ENCODE measurements at regions not wholly inside any gene's neighbourhood (a gene's known extent, or its start where the extent isn't known, plus 50 kb on each side); places are given as distances from the start of the nearest gene placed in this dataset.

DNA sequence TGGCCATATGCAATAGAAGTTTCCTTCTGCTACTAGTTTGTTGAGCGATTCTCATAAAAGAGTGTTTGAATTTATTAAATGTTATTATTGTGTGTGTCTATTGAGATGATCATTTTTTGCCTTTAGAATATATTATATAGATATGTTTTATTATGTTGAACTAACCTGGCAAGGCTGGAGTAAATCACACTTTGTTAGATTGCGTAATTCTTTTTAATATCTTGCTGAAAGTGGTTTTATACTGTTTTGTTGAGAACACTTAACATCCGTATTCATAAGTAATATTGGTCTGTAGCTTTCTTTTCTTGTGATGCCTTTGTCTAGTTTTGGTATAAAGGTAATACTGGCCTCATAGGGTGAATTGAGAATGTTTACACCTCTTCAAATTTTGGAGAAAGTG, 574.3 kb upstream of the PCDH20 start:
- H2AFZ ChIP-seq (ENCODE audit: control insufficient read depth, low read depth, low read length), result no peak overlapping the region
- ATAC-seq (no peak), DNase-seq (ENCODE audit: low read depth, low spot score) (no peak), FAIRE-seq (no peak)
- 15% methylated on average over 3 of the region's 3 CpGs for WGBS (ENCODE audit: insufficient coverage, insufficient replicate concordance, low lambda C conversion rate, missing lambda C conversion rate)
- H3K36me3 ChIP-seq (ENCODE audit: control insufficient read depth in 2 of 2, insufficient read depth in 2 of 2, low read length in 1 of 2), result no peaks in the 10 kb centered on the region
- ChIA-PET SMC1A (ENCODE audit: uncharacterized antibody, unreplicated experiment) (no interaction called here), POLR2A (no interaction called here), RAD21 (ENCODE audit: unreplicated experiment) (no interaction called here), CTCF (no interaction called here)
- no peaks in the 10 kb centered on the region for H4K20me1 ChIP-seq (ENCODE audit: control insufficient read depth, insufficient read depth)
- no TSS peak for BruUV-seq (replicated peaks)
- TF ChIP-seq EP300 (IDR thresholded peaks at IDR 0.05; ENCODE audit: borderline replicate concordance in 1 of 2, control insufficient read depth in 1 of 2, low read depth in 2 of 2, low read length in 2 of 2) (no peak), MTA3 (IDR thresholded peaks at IDR 0.05; ENCODE audit: borderline replicate concordance, low read length) (no peak), ZNF622 (IDR thresholded peaks at IDR 0.05) (no peak)
- TF ChIP-seq, protein P1, sequence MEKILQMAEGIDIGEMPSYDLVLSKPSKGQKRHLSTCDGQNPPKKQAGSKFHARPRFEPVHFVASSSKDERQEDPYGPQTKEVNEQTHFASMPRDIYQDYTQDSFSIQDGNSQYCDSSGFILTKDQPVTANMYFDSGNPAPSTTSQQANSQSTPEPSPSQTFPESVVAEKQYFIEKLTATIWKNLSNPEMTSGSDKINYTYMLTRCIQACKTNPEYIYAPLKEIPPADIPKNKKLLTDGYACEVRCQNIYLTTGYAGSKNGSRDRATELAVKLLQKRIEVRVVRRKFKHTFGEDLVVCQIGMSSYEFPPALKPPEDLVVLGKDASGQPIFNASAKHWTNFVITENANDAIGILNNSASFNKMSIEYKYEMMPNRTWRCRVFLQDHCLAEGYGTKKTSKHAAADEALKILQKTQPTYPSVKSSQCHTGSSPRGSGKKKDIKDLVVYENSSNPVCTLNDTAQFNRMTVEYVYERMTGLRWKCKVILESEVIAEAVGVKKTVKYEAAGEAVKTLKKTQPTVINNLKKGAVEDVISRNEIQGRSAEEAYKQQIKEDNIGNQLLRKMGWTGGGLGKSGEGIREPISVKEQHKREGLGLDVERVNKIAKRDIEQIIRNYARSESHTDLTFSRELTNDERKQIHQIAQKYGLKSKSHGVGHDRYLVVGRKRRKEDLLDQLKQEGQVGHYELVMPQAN (conservative IDR thresholded peaks at IDR 0.05), result no peak
- TF ChIP-seq, protein P2, sequence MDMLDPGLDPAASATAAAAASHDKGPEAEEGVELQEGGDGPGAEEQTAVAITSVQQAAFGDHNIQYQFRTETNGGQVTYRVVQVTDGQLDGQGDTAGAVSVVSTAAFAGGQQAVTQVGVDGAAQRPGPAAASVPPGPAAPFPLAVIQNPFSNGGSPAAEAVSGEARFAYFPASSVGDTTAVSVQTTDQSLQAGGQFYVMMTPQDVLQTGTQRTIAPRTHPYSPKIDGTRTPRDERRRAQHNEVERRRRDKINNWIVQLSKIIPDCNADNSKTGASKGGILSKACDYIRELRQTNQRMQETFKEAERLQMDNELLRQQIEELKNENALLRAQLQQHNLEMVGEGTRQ (IDR thresholded peaks at IDR 0.05; ENCODE audit: borderline replicate concordance, low read depth, low read length), result no peak
- no peaks in the 10 kb centered on the region for H3K27me3 ChIP-seq (replicated peaks in 1 of 2; ENCODE audit: control insufficient read depth in 2 of 2, insufficient read depth in 2 of 2, low read length in 1 of 2)
- no peak overlapping the region for H3K4me2 ChIP-seq (ENCODE audit: control insufficient read depth, insufficient read depth)
- H3K9ac ChIP-seq (ENCODE audit: control insufficient read depth, insufficient read depth, low read length), result no peak overlapping the region
- no peaks in the 10 kb centered on the region for H3K9me3 ChIP-seq (replicated peaks; ENCODE audit: control insufficient read depth, insufficient read depth, low read length)
- H3K4me1 ChIP-seq (ENCODE audit: control insufficient read depth, insufficient read depth, low read length), result no peaks in the 10 kb centered on the region
- H3K27ac ChIP-seq (ENCODE audit: control insufficient read depth, insufficient read depth), result no peak overlapping the region
- H3K79me2 ChIP-seq (ENCODE audit: control insufficient read depth, insufficient read depth, low read length), result no peaks in the 10 kb centered on the region
- intact Hi-C loops (cut with micrococcal nuclease; ENCODE audit: unreplicated experiment) (no loop called here), in situ Hi-C loops (cut with MboI) (no loop called here)
- no peak overlapping the region for H3K4me3 ChIP-seq
